ENCODE measurements at regions not wholly inside any gene's neighbourhood (a gene's known extent, or its start where the extent isn't known, plus 50 kb on each side); places are given as distances from the start of the nearest gene placed in this dataset.

DNA sequence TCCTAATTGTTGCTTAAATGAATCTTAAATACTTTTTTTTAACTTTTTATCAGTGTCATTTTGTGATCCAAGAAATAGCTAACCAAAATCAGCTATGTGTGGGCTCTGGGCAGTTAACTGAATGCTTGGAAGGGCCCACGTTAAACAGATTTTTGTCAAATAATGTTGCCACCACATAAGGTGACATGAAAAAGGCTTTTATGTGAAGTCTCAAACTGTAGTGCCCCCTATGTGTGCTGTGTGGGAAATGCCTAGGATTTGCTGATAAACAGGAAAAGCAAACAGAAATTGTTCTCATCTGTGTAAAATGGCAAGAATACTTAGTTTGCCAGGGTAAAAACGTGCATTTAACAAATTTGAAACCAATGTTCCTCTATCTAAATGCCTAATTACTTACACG lies 242.2 kb downstream of the ZNF516 start:
- TF ChIP-seq, protein P1, sequence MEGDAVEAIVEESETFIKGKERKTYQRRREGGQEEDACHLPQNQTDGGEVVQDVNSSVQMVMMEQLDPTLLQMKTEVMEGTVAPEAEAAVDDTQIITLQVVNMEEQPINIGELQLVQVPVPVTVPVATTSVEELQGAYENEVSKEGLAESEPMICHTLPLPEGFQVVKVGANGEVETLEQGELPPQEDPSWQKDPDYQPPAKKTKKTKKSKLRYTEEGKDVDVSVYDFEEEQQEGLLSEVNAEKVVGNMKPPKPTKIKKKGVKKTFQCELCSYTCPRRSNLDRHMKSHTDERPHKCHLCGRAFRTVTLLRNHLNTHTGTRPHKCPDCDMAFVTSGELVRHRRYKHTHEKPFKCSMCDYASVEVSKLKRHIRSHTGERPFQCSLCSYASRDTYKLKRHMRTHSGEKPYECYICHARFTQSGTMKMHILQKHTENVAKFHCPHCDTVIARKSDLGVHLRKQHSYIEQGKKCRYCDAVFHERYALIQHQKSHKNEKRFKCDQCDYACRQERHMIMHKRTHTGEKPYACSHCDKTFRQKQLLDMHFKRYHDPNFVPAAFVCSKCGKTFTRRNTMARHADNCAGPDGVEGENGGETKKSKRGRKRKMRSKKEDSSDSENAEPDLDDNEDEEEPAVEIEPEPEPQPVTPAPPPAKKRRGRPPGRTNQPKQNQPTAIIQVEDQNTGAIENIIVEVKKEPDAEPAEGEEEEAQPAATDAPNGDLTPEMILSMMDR (conservative IDR thresholded peaks at IDR 0.05; ENCODE audit: low read depth in 2 of 2), result peak; percentile 74 to 86
- no peak for TF ChIP-seq POLR2AphosphoS5 (IDR thresholded peaks at IDR 0.05; ENCODE audit: low read depth)

All from GM23338 (cell line).